ENCODE measurements at regions not wholly inside any gene's neighbourhood (a gene's known extent, or its start where the extent isn't known, plus 50 kb on each side); places are given as distances from the start of the nearest gene placed in this dataset.
A peak's percentile ranks its signal among the peaks of the same experiment; 100 is the strongest.

GRCh38 chr2:181753686-181754085 lies 73.4 kb upstream of the NEUROD1 start:
- TF ChIP-seq NPAS2 (CRISPR knock-in tag; IDR thresholded peaks at IDR 0.05; ENCODE audit: borderline replicate concordance) (no peak), HEYL (CRISPR knock-in tag; IDR thresholded peaks at IDR 0.05) (no peak), RNF2 (IDR thresholded peaks at IDR 0.05; ENCODE audit: borderline replicate concordance, low read depth) (no peak)
- TF ChIP-seq, protein P1, sequence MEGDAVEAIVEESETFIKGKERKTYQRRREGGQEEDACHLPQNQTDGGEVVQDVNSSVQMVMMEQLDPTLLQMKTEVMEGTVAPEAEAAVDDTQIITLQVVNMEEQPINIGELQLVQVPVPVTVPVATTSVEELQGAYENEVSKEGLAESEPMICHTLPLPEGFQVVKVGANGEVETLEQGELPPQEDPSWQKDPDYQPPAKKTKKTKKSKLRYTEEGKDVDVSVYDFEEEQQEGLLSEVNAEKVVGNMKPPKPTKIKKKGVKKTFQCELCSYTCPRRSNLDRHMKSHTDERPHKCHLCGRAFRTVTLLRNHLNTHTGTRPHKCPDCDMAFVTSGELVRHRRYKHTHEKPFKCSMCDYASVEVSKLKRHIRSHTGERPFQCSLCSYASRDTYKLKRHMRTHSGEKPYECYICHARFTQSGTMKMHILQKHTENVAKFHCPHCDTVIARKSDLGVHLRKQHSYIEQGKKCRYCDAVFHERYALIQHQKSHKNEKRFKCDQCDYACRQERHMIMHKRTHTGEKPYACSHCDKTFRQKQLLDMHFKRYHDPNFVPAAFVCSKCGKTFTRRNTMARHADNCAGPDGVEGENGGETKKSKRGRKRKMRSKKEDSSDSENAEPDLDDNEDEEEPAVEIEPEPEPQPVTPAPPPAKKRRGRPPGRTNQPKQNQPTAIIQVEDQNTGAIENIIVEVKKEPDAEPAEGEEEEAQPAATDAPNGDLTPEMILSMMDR (IDR thresholded peaks at IDR 0.05), result no peak
- TF ChIP-seq, protein P2, sequence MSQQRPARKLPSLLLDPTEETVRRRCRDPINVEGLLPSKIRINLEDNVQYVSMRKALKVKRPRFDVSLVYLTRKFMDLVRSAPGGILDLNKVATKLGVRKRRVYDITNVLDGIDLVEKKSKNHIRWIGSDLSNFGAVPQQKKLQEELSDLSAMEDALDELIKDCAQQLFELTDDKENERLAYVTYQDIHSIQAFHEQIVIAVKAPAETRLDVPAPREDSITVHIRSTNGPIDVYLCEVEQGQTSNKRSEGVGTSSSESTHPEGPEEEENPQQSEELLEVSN (IDR thresholded peaks at IDR 0.05; ENCODE audit: borderline replicate concordance, low read depth), result no peak
- no peak overlapping the region for H3K27ac ChIP-seq
- POLR2A ChIA-PET, result no interaction called here

GRCh38 chr2:181754105-181754504 lies 73.8 kb upstream of the NEUROD1 start:
- no peak overlapping the region for H3K4me3 ChIP-seq
- WGBS (ENCODE audit: missing lambda C conversion rate), result 89% methylated on average over 3 of the region's 3 CpGs
- ATAC-seq, result no peak
- no peak overlapping the region for H3K4me2 ChIP-seq
- TF ChIP-seq NFE2L2 (conservative IDR thresholded peaks at IDR 0.05; ENCODE audit: low read length) (peak; percentile 39), TP53 (CRISPR knock-in tag; IDR thresholded peaks at IDR 0.05) (no peak), RCOR1 (IDR thresholded peaks at IDR 0.05; ENCODE audit: low read depth, low read length) (no peak), USF2 (IDR thresholded peaks at IDR 0.05) (no peak), SMC3 (IDR thresholded peaks at IDR 0.05) (no peak), KDM5A (IDR thresholded peaks at IDR 0.05) (no peak)
- ChIA-PET CTCF (interaction anchor here (1.2 to 4.1 kb wide), 2 partner anchors 11 to 13 kb away, joined by 3 to 15 read pairs; no protein-coding TSS in a partner anchor), POLR2A (no interaction called here)
- no peaks in the 10 kb centered on the region for H3K9me3 ChIP-seq
- no peaks in the 10 kb centered on the region for H3K4me1 ChIP-seq
- no peak for DNase-seq (ENCODE audit: low read depth in 1 of 2, low spot score in 1 of 2)
- no peak for FAIRE-seq
- H3K27ac ChIP-seq, result no peak overlapping the region

More at GRCh38 chr2:181753686-181754085, 73.4 kb upstream of the NEUROD1 start:
- Histone ChIP-seq H3K4me3 (no peak overlapping the region), H3K9me3 (no peaks in the 10 kb centered on the region), H3K4me1 (no peaks in the 10 kb centered on the region), H3K4me2 (no peak overlapping the region)
- FAIRE-seq, result no peak
- CTCF ChIA-PET, result interaction anchor here (1.2 to 4.1 kb wide), 2 partner anchors 11 to 13 kb away, joined by 3 to 15 read pairs; no protein-coding TSS in a partner anchor
- WGBS (ENCODE audit: missing lambda C conversion rate), result 70% methylated on average over 4 of the region's 4 CpGs
- no peak for ATAC-seq
- no peak for DNase-seq (ENCODE audit: low read depth in 1 of 2, low spot score in 1 of 2)

GRCh38 chr2:181755181-181755580 lies 74.9 kb upstream of the NEUROD1 start:
- ATAC-seq (no peak), DNase-seq (ENCODE audit: low read depth in 1 of 2, low spot score in 1 of 2) (no peak), FAIRE-seq (no peak)
- no peak for TF ChIP-seq POLR2AphosphoS2 (conservative IDR thresholded peaks at IDR 0.05; ENCODE audit: low read length)
- no peak for TF ChIP-seq NFE2L2 (conservative IDR thresholded peaks at IDR 0.05; ENCODE audit: low read length)
- TF ChIP-seq RARB (CRISPR knock-in tag; IDR thresholded peaks at IDR 0.05), result no peak
- TF ChIP-seq HOXB13 (CRISPR knock-in tag; IDR thresholded peaks at IDR 0.05; ENCODE audit: low read depth), result no peak
- TF ChIP-seq EP300 (IDR thresholded peaks at IDR 0.05), result no peak
- no peak for TF ChIP-seq ELK1 (IDR thresholded peaks at IDR 0.05; ENCODE audit: low read depth, low read length)
- TF ChIP-seq ATOH8 (CRISPR knock-in tag; IDR thresholded peaks at IDR 0.05; ENCODE audit: low read depth), result no peak
- TF ChIP-seq HDAC2 (IDR thresholded peaks at IDR 0.05), result no peak
- no peak for TF ChIP-seq RFX5 (IDR thresholded peaks at IDR 0.05)
- no peak for TF ChIP-seq EHMT2 (IDR thresholded peaks at IDR 0.05; ENCODE audit: low read depth)
- no peak for TF ChIP-seq MAFK (IDR thresholded peaks at IDR 0.05; ENCODE audit: partially characterized antibody)
- Histone ChIP-seq H3K27ac (no peak overlapping the region), H3K4me3 (no peak overlapping the region), H3K4me2 (no peak overlapping the region), H3K4me1 (no peaks in the 10 kb centered on the region), H3K9me3 (no peaks in the 10 kb centered on the region)
- ChIA-PET CTCF (interaction anchor here (1.0 kb wide), 2 partner anchors 199 to 322 kb away, joined by 3 read pairs; no protein-coding TSS in a partner anchor), POLR2A (no interaction called here)
